GM13976 (cell line): ENCODE measurements at regions not wholly inside any gene's neighbourhood (a gene's known extent, or its start where the extent isn't known, plus 50 kb on each side); places are given as distances from the start of the nearest gene placed in this dataset.

Source experiments
- DNase-seq: peaks from one replicate; pipeline ENCODE4 v3.0.0; 2012; ENCODE audit warnings: low spot score
- in situ Hi-C: fragments of 300-500 bp; cut with MboI; formaldehyde crosslinking; loops from one replicate; pipeline ENCODE4 v1.12.0; 2022; ENCODE audit warnings: low sequenced_read_pairs, mixed read lengths, inconsistent platforms; ENCODE audit not compliant: unreplicated experiment
- TF ChIP-seq, protein P1 (sequence below): IDR thresholded peaks from 2 replicates; pipeline ENCODE4 v1.5.1; 2012; ENCODE audit warnings: borderline replicate concordance, mild to moderate bottlenecking; ENCODE audit not compliant: insufficient read depth; ENCODE audit errors: extremely low read depth, missing control alignments, control extremely low read depth

DNA sequence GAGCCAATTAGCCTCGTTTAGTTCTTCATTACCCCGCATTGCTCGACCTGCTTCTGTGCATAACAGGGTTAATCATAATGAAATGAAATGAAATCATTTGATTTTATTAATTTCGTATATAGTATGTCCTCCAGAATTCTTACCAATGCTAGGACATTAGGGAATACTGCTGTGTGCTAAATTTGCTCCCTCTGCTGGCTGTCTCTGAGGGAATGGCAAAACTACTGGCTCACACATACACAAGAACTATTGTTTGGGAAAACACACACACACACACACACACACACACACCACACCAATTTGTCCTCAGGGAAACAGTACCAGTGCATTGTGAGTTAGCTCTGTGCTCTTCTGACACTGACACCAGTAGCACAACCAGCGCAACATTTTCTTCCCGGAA, 273.3 kb upstream of the TCF4 start:
- no peak for DNase-seq
- in situ Hi-C loops, result no loop called here
- TF ChIP-seq, protein P1, sequence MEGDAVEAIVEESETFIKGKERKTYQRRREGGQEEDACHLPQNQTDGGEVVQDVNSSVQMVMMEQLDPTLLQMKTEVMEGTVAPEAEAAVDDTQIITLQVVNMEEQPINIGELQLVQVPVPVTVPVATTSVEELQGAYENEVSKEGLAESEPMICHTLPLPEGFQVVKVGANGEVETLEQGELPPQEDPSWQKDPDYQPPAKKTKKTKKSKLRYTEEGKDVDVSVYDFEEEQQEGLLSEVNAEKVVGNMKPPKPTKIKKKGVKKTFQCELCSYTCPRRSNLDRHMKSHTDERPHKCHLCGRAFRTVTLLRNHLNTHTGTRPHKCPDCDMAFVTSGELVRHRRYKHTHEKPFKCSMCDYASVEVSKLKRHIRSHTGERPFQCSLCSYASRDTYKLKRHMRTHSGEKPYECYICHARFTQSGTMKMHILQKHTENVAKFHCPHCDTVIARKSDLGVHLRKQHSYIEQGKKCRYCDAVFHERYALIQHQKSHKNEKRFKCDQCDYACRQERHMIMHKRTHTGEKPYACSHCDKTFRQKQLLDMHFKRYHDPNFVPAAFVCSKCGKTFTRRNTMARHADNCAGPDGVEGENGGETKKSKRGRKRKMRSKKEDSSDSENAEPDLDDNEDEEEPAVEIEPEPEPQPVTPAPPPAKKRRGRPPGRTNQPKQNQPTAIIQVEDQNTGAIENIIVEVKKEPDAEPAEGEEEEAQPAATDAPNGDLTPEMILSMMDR, result no peak

DNA sequence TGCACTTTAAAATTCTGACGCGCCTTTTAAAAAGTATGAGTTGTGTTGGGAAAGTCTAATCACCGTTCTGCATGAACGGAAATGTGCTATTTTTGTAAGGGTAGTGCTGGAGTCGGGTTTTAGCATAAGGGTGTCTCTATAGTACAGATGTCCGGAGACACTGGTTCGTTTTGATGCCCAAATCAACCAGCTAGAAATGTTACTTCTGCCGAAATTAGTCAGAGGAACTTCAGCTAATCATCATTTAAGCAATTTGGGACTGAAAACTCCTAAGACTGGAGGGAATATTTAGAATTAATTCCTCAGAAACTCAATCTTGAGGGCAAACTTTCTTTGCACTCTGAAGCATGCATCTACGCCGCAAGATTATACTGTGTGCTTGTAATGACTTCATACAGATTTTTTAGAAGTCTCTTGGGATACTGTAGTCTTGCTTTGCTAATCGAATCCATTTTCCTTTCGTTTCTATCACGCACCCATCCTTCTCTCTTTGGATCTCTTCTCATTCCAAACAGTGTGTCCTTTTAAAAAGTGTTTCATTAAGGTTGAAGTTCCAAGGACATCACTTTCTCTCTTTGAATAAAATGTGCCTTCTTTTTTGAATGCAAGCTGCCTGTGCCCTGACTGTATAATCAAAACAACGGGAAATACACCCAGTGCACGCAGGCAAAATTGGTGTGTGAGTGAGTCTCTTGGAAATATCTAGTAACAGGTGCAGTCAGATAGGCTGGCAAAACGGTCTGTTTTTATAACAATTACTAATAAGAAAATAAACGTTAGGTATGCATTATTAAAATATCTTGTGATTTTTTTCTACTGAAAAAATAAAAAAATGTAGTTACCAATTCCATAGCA, 270.9 kb upstream of the TCF4 start:
- no peak for DNase-seq
- TF ChIP-seq, protein P1, result no peak
- in situ Hi-C loops, result no loop called here

DNA sequence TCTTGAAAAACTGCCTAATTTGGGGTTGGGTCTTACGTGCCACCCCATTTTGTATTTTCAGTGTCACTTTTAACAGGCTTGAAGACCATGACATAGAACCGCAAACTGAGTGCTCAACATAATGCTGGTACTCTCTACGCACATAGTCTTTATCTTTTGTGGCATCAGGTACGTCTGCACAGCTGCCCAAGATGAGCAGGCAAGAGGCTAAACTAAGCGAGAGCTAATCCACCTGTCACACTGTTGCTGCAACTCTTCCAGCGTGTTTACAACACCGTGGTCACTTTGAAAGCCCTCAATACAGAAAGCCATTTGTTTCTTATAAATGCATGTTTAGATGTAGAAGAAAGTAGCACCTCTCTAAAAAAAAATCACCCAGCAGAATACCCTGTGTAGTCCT, 270.0 kb upstream of the TCF4 start:
- no peak for DNase-seq
- in situ Hi-C loops, result no loop called here
- TF ChIP-seq, protein P1, result no peak

DNA sequence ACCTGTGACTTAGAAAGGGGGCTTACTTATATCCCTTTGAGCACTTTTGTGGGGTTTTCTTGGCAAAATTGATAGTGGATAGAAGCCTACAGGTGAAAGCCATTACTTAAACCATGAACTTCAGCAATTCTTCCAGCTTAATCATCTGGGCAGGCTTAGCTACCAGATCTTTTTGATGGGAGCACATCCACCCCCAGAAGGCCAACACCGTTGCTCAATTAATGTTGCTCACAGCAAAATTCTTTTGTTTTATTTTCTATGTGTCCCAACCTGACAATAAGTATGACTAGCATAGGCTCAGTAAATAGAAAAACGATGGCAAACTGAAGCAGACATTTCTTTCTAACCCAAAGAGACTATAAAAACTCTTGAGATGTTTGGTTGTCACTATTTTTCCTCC, 269.4 kb upstream of the TCF4 start:
- in situ Hi-C loops, result no loop called here
- TF ChIP-seq, protein P1, result no peak
- DNase-seq, result no peak

DNA sequence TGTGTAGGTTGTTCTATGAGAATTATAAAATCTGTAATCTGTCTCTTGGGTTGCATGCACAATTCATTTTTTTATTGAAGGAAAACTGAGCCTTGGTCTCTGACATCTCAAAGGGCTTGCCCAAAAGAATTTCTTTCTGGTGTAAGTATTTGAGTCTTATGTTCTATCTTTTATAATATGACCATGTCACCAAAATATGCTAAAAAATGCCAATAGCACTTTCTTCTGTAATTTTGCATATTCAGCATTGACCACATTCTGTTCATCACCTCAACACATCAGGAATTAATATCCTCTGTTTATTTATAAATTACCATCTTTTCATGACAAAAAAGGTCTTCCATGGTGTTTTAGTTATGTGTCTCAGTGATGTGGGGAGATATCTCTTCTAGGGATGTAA, 268.7 kb upstream of the TCF4 start:
- TF ChIP-seq, protein P1, result no peak
- no peak for DNase-seq
- in situ Hi-C loops, result no loop called here

DNA sequence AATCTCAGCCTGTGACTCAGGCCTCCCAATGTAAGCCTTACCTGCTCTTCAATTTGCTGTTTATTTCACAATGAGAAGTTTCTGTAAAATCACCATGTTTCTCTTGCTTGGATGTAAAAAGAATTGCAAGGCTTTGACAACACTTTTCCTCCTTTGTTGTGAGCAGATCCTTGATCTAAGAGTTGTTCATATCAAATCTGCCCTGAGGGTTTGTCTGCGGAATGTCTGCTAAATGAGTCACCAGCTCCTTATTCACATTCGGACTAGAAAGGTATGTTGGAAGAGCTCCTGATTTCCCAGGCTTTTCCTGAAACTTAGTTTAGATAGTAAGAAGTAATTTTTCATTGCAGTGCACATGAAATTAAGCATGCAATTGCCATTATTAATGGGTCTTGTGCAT, 268.2 kb upstream of the TCF4 start:
- TF ChIP-seq, protein P1, result no peak
- in situ Hi-C loops, result no loop called here
- DNase-seq, result no peak
